ENCODE measurements at regions not wholly inside any gene's neighbourhood (a gene's known extent, or its start where the extent isn't known, plus 50 kb on each side); places are given as distances from the start of the nearest gene placed in this dataset.

- intact Hi-C loops (cut with DNase I), result no loop called here
- WGBS, 2 donors, result 61 to 68% methylated on average over 3 of the region's 3 CpGs
- no peak overlapping the region for H3K27ac ChIP-seq
- H3K27me3 ChIP-seq, result no peaks in the 10 kb centered on the region
- no peaks in the 10 kb centered on the region for H3K36me3 ChIP-seq
- H3K9me3 ChIP-seq, result no peaks in the 10 kb centered on the region
- H3K4me1 ChIP-seq, result no peaks in the 10 kb centered on the region
- TF ChIP-seq CTCF (IDR thresholded peaks at IDR 0.05) (no peak), POLR2A (IDR thresholded peaks at IDR 0.05) (no peak)
- DNase-seq, result no peak
- H3K4me3 ChIP-seq, result no peak overlapping the region
These were observed 1609.4 kb upstream of the MIR17HG start for GRCh38 chr13:89738072-89738471.

- Histone ChIP-seq H3K27me3 (no peaks in the 10 kb centered on the region), H3K27ac (no peak overlapping the region), H3K9me3 (no peaks in the 10 kb centered on the region), H3K36me3 (no peaks in the 10 kb centered on the region), H3K4me3 (no peak overlapping the region), H3K4me1 (no peaks in the 10 kb centered on the region)
- TF ChIP-seq POLR2A (IDR thresholded peaks at IDR 0.05), result no peak
- TF ChIP-seq CTCF (IDR thresholded peaks at IDR 0.05), result no peak
- 67 to 75% methylated on average over 4 to 8 of the region's 15 CpGs for WGBS, 2 donors
- intact Hi-C loops (cut with DNase I), result no loop called here
- DNase-seq, result no peak
These were observed 1606.3 kb upstream of the MIR17HG start for GRCh38 chr13:89740994-89741685.

GRCh38 chr13:89746554-89746953, 1600.9 kb upstream of the MIR17HG start:
- Histone ChIP-seq H3K4me1 (no peaks in the 10 kb centered on the region), H3K4me3 (no peak overlapping the region), H3K36me3 (no peaks in the 10 kb centered on the region), H3K27me3 (no peaks in the 10 kb centered on the region), H3K27ac (no peak overlapping the region), H3K9me3 (no peaks in the 10 kb centered on the region)
- 22 to 29% methylated on average over 2 of the region's 2 CpGs for WGBS, 2 donors
- TF ChIP-seq CTCF (IDR thresholded peaks at IDR 0.05), result no peak
- no peak for TF ChIP-seq POLR2A (IDR thresholded peaks at IDR 0.05)
- intact Hi-C loops (cut with DNase I), result no loop called here
- DNase-seq, result no peak

- Histone ChIP-seq H3K4me1 (no peaks in the 10 kb centered on the region), H3K27ac (no peak overlapping the region), H3K27me3 (no peaks in the 10 kb centered on the region), H3K4me3 (no peak overlapping the region), H3K36me3 (no peaks in the 10 kb centered on the region), H3K9me3 (no peaks in the 10 kb centered on the region)
- no peak for DNase-seq
- intact Hi-C loops (cut with DNase I), result no loop called here
- TF ChIP-seq CTCF (IDR thresholded peaks at IDR 0.05), result no peak
- no peak for TF ChIP-seq POLR2A (IDR thresholded peaks at IDR 0.05)
- 96 to 100% methylated on average over 2 of the region's 2 CpGs for WGBS, 2 donors
These were observed 1598.8 kb upstream of the MIR17HG start for GRCh38 chr13:89748716-89749115.

- no peaks in the 10 kb centered on the region for H3K9me3 ChIP-seq
- no peak for DNase-seq
- H3K4me3 ChIP-seq, result no peak overlapping the region
- TF ChIP-seq CTCF (IDR thresholded peaks at IDR 0.05), result no peak
- no peak for TF ChIP-seq POLR2A (IDR thresholded peaks at IDR 0.05)
- intact Hi-C loops (cut with DNase I), result no loop called here
- H3K27me3 ChIP-seq, result no peaks in the 10 kb centered on the region
- H3K27ac ChIP-seq, result no peak overlapping the region
- H3K36me3 ChIP-seq, result no peaks in the 10 kb centered on the region
- no peaks in the 10 kb centered on the region for H3K4me1 ChIP-seq
These were observed 1597.6 kb upstream of the MIR17HG start for GRCh38 chr13:89749888-89750287.

Measured in esophagus squamous epithelium (tissue), 5 donors.